KOPT-K1 (cell line): ENCODE measurements at regions not wholly inside any gene's neighbourhood (a gene's known extent, or its start where the extent isn't known, plus 50 kb on each side); places are given as distances from the start of the nearest gene placed in this dataset.

Experiments
- H3K27ac ChIP-seq: fragments of 200-600 bp; sonication (generic); 2 replicates; pipeline ENCODE4 v1.5.1; 2016; ENCODE audit warnings: antibody characterized with exemption, mild to moderate bottlenecking, low read depth, low read length; ENCODE audit not compliant: poor library complexity, severe bottlenecking
- H3K36me3 ChIP-seq: fragments of 200-600 bp; sonication (generic); 2 replicates; pipeline ENCODE4 v1.5.1; 2017; ENCODE audit warnings: antibody characterized with exemption, mild to moderate bottlenecking, low read length, moderate library complexity; ENCODE audit not compliant: insufficient read depth
- H3K9me3 ChIP-seq: fragments of 200-600 bp; sonication (generic); 2 replicates; pipeline ENCODE4 v1.5.1; 2017; ENCODE audit warnings: antibody characterized with exemption, low read length, mild to moderate bottlenecking; ENCODE audit not compliant: insufficient read depth, poor library complexity, severe bottlenecking

- no peak overlapping the region for H3K27ac ChIP-seq
- no peaks in the 10 kb centered on the region for H3K36me3 ChIP-seq
- no peaks in the 10 kb centered on the region for H3K9me3 ChIP-seq
Measured at GRCh38 chr12:43107026-43107775, 444.8 kb downstream of the ADAMTS20 start.

- no peaks in the 10 kb centered on the region for H3K36me3 ChIP-seq
- no peaks in the 10 kb centered on the region for H3K9me3 ChIP-seq
- H3K27ac ChIP-seq = no peak overlapping the region
Measured at GRCh38 chr12:43106355-43106754, 445.6 kb downstream of the ADAMTS20 start.

- no peaks in the 10 kb centered on the region for H3K9me3 ChIP-seq
- no peaks in the 10 kb centered on the region for H3K36me3 ChIP-seq
- no peak overlapping the region for H3K27ac ChIP-seq
Measured at GRCh38 chr12:43105426-43105981, 446.5 kb downstream of the ADAMTS20 start.

- Histone ChIP-seq H3K27ac (no peak overlapping the region), H3K36me3 (no peaks in the 10 kb centered on the region), H3K9me3 (no peaks in the 10 kb centered on the region)
Measured at GRCh38 chr12:43104494-43104893, 447.5 kb downstream of the ADAMTS20 start.

GRCh38 chr12:43103866-43104265, 448.1 kb downstream of the ADAMTS20 start:
- Histone ChIP-seq H3K9me3 (no peaks in the 10 kb centered on the region), H3K36me3 (no peaks in the 10 kb centered on the region), H3K27ac (no peak overlapping the region)

- H3K36me3 ChIP-seq = no peaks in the 10 kb centered on the region
Measured at GRCh38 chr12:43102546-43103264, 449.3 kb downstream of the ADAMTS20 start.

DNA sequence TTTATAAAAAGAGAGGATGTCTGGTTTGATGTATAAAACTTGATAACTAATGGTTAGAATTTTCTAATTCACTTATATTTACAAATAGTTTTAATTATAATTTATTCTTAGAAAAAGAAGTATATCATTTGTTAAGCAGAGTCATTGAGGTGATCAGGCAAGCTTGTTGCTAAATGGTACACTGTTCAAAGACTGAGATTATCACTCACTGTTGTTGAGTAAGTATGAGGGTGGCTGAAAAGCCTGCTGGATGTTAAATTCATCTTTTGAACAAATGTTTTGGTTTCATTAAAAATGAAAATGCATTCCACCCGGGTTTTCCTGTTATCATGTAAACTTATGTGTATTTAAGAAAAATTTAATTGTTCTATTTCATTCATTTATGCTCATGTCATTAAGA, 451.8 kb downstream of the ADAMTS20 start:
- Histone ChIP-seq H3K9me3 (no peaks in the 10 kb centered on the region), H3K36me3 (no peaks in the 10 kb centered on the region), H3K27ac (no peak overlapping the region)

More at GRCh38 chr12:43102546-43103264, 449.3 kb downstream of the ADAMTS20 start:
- H3K27ac ChIP-seq = no peak overlapping the region
- no peaks in the 10 kb centered on the region for H3K9me3 ChIP-seq

- Histone ChIP-seq H3K36me3 (no peaks in the 10 kb centered on the region), H3K9me3 (no peaks in the 10 kb centered on the region), H3K27ac (no peak overlapping the region)
Measured at GRCh38 chr12:43099691-43100163, 452.3 kb downstream of the ADAMTS20 start.

DNA sequence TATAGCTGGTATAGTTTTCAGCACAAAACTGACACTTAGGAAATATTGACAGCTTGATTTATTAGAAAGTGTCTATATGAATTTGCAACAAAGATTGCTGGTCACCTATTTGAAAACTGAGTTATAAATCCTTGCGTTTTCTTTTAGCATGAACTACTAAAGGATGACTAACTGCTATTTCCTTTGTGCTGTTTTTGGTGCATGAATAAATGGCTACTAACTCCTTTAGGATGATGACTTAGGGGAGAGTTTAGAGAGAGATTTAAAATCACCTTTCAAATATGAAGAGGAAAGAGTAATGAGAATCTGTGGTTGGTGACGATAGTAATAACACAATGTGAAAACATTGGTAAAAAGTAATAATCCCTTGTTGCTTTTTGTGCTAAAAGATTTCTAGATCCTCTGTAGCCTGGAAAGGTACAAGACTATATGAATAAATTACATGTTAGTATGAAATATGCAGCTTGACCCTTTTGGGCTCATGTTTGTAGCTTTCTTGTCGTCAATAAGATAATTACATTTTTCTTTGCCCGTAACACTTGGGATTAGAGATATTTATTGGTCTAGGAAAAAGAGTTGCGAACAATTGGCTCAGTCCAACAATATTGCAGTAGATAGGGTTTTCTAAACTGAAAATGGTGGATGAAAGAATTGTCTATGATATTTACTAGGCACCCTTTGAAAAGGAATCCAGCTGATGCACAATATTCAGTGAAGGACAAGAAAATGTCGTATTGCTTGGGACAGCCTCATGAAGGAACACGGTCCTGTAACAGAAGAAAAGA, 453.0 kb downstream of the ADAMTS20 start:
- no peaks in the 10 kb centered on the region for H3K36me3 ChIP-seq
- no peaks in the 10 kb centered on the region for H3K9me3 ChIP-seq
- no peak overlapping the region for H3K27ac ChIP-seq

DNA sequence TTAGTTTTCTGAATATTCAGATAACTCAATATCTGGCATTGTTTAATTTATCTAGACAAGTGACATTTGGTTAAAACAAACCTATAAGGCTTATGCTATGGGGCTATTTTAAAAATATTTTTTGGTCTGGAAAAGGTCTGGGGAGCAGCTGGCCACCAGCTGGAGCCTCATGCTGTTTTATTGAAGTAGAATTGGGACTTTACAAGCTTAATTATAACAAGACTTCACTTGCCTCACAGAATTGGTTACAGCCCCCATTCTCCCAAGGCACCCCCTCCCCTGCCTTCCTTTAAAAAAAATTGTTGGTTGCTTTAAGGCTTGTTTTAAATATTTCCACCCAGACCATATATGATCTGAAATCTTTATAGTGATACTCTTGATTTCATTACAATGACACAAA, 453.9 kb downstream of the ADAMTS20 start:
- no peak overlapping the region for H3K27ac ChIP-seq
- H3K9me3 ChIP-seq = no peaks in the 10 kb centered on the region
- H3K36me3 ChIP-seq = no peaks in the 10 kb centered on the region

GRCh38 chr12:43097471-43097870, 454.5 kb downstream of the ADAMTS20 start:
- no peaks in the 10 kb centered on the region for H3K9me3 ChIP-seq
- no peak overlapping the region for H3K27ac ChIP-seq

DNA sequence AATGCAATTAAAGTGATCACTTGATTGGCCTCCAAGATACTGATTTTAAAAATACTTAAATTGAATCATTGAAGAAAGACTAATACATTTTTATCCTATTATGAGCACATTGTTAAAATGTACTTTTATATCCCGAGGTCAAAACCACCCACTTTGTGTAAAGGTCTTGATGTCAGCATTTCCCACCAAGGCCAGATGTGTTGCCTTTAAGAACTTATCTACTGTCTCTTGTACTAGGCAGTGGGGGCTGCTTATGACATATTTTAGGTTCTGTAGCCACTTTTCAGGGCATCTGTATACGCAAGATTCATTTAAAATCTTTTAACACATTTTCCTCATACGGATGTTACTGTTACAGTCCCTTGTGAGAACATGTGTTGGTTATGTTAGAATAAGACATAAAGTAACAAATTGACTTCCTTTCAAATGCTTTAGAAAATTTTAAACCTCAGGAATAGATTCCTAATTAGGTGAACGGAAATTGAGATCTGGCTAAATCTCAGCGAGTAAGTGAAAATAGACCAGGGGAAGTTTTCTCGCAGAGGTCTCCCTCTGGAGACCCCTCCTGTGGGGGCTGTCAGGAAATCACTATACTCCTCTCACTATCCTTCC, 456.2 kb downstream of the ADAMTS20 start:
- no peaks in the 10 kb centered on the region for H3K9me3 ChIP-seq
- H3K36me3 ChIP-seq = no peaks in the 10 kb centered on the region
- no peak overlapping the region for H3K27ac ChIP-seq

More at GRCh38 chr12:43097471-43097870, 454.5 kb downstream of the ADAMTS20 start:
- no peaks in the 10 kb centered on the region for H3K36me3 ChIP-seq

DNA sequence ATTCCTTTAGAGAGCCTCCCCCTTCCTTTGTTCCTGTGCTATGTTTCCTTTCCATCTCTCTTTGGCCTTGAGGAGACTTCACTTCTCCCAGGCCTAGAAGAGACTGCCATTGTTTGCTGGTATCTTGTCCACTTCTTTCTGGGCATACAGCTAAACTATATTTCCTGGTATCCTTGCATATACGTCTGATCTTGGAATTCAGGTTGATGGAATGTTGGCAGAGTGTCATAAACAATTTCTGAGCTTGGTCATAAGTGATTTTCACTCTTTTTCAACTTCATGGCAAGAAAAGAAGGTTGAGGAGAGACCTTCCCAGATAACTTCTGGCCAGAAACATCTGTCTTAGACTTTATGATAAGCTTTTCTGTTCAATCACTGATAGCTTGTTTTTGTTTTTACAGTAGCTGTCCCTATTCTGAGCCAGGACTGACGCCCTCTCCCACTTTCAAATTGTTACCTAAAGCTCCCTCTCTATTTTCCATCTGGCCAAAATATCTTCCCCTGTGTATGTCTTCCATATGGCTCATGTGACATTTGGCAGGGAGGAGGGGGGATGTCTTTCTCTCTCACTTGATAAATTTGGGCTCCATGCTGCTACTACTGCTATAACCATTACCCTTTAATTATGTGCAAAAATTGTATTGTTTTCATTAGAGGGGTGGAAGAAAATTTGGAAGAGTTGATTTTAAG, 457.0 kb downstream of the ADAMTS20 start:
- no peaks in the 10 kb centered on the region for H3K36me3 ChIP-seq
- H3K27ac ChIP-seq = no peak overlapping the region
- H3K9me3 ChIP-seq = no peaks in the 10 kb centered on the region

GRCh38 chr12:43090981-43091380, 461.0 kb downstream of the ADAMTS20 start:
- H3K9me3 ChIP-seq = no peaks in the 10 kb centered on the region
- no peak overlapping the region for H3K27ac ChIP-seq
- H3K36me3 ChIP-seq = no peaks in the 10 kb centered on the region
